ENCODE measurements at regions not wholly inside any gene's neighbourhood (a gene's known extent, or its start where the extent isn't known, plus 50 kb on each side); places are given as distances from the start of the nearest gene placed in this dataset.

DNA sequence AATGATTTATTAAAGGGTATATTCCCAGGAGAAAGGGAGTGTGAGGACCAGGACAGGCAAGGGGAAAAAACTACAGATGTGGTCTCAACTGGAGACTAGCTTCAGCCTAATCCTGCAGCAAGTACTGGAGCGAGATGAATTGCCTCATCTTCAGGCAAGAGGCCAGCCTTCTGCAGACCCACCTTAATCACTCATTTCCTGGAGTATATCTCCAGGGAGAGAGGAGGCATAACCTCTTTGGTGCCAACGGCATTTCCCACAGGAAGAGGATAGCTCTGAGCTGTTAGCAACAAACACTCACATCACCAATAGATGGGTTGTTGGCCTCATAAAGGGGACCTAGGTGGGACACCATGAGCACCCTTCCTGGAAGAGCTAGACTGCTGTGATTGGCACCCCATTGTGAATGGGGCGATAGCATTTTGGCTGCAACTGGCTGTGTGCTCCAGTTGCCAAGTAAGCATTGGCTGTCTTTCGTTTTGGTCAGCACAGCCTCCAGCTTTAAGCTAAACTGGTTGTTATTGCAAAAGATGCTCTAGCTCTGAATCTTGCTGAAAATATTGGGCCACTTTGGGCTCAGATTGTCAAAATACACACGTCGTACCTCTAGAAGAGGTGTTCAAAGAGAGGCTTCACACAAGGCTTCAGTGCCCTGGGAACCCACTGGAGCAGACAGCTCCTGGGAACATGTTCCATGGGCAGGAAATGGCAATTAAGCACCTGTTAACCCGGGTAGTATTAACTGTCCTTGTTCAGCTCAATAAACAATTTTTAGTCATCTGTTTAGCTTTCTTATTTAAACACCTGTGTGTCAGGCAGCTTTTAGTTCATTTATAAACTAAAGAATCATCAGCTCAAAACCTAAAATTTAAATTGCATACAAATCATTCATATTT is 314.8 kb upstream of the C1orf87 start:
- Histone ChIP-seq H2AFZ (ENCODE audit: low read depth, low read length) (peak overlapping the region; percentile 60; the same call in 1 of the 2 replicates), H3K27ac (ENCODE audit: low read length) (peak overlapping the region; percentile 100), H3K4me2 (ENCODE audit: low read length) (no peak overlapping the region), H3K36me3 (replicated peaks; ENCODE audit: low read depth, low read length) (no peaks in the 10 kb centered on the region), H3K4me1 (ENCODE audit: low read length) (peaks cover 57% of the 10 kb centered on the region), H3K79me2 (ENCODE audit: low read length) (no peaks in the 10 kb centered on the region), H3K9me3 (ENCODE audit: insufficient read depth, low read length) (no peaks in the 10 kb centered on the region), H3K27me3 (ENCODE audit: low read depth, low read length) (no peaks in the 10 kb centered on the region), H4K20me1 (ENCODE audit: insufficient read depth, low read length) (no peaks in the 10 kb centered on the region), H3K9ac (ENCODE audit: low read length) (no peak overlapping the region), H3K4me3 (ENCODE audit: low read length) (no peak overlapping the region)
- TF ChIP-seq EZH2phosphoT487 (IDR thresholded peaks at IDR 0.05; ENCODE audit: low read depth) = no peak
- TF ChIP-seq, protein P1, sequence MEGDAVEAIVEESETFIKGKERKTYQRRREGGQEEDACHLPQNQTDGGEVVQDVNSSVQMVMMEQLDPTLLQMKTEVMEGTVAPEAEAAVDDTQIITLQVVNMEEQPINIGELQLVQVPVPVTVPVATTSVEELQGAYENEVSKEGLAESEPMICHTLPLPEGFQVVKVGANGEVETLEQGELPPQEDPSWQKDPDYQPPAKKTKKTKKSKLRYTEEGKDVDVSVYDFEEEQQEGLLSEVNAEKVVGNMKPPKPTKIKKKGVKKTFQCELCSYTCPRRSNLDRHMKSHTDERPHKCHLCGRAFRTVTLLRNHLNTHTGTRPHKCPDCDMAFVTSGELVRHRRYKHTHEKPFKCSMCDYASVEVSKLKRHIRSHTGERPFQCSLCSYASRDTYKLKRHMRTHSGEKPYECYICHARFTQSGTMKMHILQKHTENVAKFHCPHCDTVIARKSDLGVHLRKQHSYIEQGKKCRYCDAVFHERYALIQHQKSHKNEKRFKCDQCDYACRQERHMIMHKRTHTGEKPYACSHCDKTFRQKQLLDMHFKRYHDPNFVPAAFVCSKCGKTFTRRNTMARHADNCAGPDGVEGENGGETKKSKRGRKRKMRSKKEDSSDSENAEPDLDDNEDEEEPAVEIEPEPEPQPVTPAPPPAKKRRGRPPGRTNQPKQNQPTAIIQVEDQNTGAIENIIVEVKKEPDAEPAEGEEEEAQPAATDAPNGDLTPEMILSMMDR (IDR thresholded peaks at IDR 0.05; ENCODE audit: low read depth, low read length) = no peak

DNA sequence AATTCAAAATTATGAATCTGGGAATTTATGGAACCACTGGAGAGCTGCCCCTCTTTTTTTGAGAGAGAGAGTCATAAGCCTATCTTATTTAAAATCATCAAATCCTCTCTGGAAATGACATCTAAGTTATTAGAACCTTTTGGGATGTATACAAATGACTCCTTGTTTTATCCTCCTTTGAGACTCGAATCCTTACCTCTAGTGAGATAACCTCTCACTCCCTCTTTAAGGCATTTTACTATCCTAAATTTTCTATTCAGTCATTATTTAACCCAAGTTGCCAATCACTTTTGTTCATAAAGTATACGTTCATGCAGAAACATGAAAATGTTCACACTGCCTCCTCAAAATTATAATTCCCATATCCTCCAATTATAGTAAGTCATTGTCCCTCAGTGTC is 313.6 kb upstream of the C1orf87 start:
- Histone ChIP-seq H2AFZ (ENCODE audit: low read depth, low read length) (no peak overlapping the region; the same call in 1 of the 2 replicates), H3K79me2 (ENCODE audit: low read length) (no peaks in the 10 kb centered on the region), H3K4me3 (ENCODE audit: low read length) (no peak overlapping the region), H3K36me3 (replicated peaks; ENCODE audit: low read depth, low read length) (no peaks in the 10 kb centered on the region), H3K4me1 (ENCODE audit: low read length) (peaks cover 45% of the 10 kb centered on the region), H3K27ac (ENCODE audit: low read length) (no peak overlapping the region), H3K9ac (ENCODE audit: low read length) (no peak overlapping the region), H3K4me2 (ENCODE audit: low read length) (no peak overlapping the region), H3K27me3 (ENCODE audit: low read depth, low read length) (no peaks in the 10 kb centered on the region), H3K9me3 (ENCODE audit: insufficient read depth, low read length) (no peaks in the 10 kb centered on the region), H4K20me1 (ENCODE audit: insufficient read depth, low read length) (no peaks in the 10 kb centered on the region)
- TF ChIP-seq EZH2phosphoT487 (IDR thresholded peaks at IDR 0.05; ENCODE audit: low read depth) = no peak
- TF ChIP-seq, protein P1 (IDR thresholded peaks at IDR 0.05; ENCODE audit: low read depth, low read length) = no peak

DNA sequence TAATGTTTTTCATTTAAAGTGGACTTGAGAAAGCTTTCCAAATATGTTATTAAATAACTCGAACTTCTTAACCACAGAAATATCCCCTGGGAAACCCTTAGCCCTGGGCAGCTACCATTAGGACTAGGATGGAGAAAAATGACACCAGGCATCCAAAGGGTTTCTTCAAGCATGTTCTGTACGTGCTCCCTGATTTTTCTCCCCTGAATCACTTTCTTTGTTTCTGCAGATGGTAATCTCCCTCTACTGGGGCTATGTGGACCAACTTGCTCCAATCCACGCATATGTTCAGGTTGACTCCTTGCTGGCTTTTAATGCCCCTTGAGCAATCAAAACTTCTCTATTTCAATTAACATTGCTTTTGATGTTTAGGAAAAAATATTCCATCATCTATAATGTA is 312.7 kb upstream of the C1orf87 start:
- Histone ChIP-seq H3K4me1 (ENCODE audit: low read length) (peaks cover 36% of the 10 kb centered on the region), H3K4me3 (ENCODE audit: low read length) (no peak overlapping the region), H3K9me3 (ENCODE audit: insufficient read depth, low read length) (no peaks in the 10 kb centered on the region), H3K9ac (ENCODE audit: low read length) (no peak overlapping the region), H3K79me2 (ENCODE audit: low read length) (no peaks in the 10 kb centered on the region), H4K20me1 (ENCODE audit: insufficient read depth, low read length) (no peaks in the 10 kb centered on the region), H3K27ac (ENCODE audit: low read length) (no peak overlapping the region), H3K4me2 (ENCODE audit: low read length) (no peak overlapping the region), H2AFZ (ENCODE audit: low read depth, low read length) (no peak overlapping the region), H3K27me3 (ENCODE audit: low read depth, low read length) (no peaks in the 10 kb centered on the region), H3K36me3 (replicated peaks; ENCODE audit: low read depth, low read length) (no peaks in the 10 kb centered on the region)
- TF ChIP-seq, protein P1 (IDR thresholded peaks at IDR 0.05; ENCODE audit: low read depth, low read length) = no peak
- TF ChIP-seq EZH2phosphoT487 (IDR thresholded peaks at IDR 0.05; ENCODE audit: low read depth) = no peak

DNA sequence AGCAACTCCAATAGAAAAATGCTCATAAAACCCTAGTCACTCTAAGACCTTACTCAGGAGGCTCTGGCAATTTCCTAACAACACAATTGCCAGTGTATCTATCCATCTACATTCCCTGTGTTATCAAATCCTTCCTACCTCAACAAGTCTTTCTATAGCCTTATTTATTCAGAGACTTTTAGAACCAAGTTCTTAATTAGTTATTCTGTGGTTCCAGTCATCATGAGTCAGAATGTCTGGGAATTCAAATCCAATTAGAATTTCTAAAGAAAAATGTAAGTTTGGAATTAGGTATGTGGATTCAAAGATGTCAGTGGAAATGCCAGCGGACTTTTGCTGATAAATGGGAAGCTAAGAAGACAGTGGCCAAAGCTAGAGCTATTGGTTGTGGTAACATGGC is 302.6 kb upstream of the C1orf87 start:
- Histone ChIP-seq H3K9ac (ENCODE audit: low read length) (no peak overlapping the region), H3K4me1 (ENCODE audit: low read length) (no peaks in the 10 kb centered on the region), H3K79me2 (ENCODE audit: low read length) (no peaks in the 10 kb centered on the region), H2AFZ (ENCODE audit: low read depth, low read length) (no peak overlapping the region), H4K20me1 (ENCODE audit: insufficient read depth, low read length) (no peaks in the 10 kb centered on the region), H3K36me3 (replicated peaks; ENCODE audit: low read depth, low read length) (no peaks in the 10 kb centered on the region), H3K27me3 (ENCODE audit: low read depth, low read length) (no peaks in the 10 kb centered on the region), H3K9me3 (ENCODE audit: insufficient read depth, low read length) (no peaks in the 10 kb centered on the region), H3K4me2 (ENCODE audit: low read length) (no peak overlapping the region), H3K27ac (ENCODE audit: low read length) (no peak overlapping the region), H3K4me3 (ENCODE audit: low read length) (no peak overlapping the region)
- no peak for TF ChIP-seq EZH2phosphoT487 (IDR thresholded peaks at IDR 0.05; ENCODE audit: low read depth)
- TF ChIP-seq, protein P1 (IDR thresholded peaks at IDR 0.05; ENCODE audit: low read depth, low read length) = no peak

All from OCI-LY3 (cell line).